Endothelial cell of umbilical vein (primary cell): ENCODE measurements at regions not wholly inside any gene's neighbourhood (a gene's known extent, or its start where the extent isn't known, plus 50 kb on each side); places are given as distances from the start of the nearest gene placed in this dataset.

Experiments used
- EZH2 ChIP-seq: IDR thresholded peaks from 2 replicates; pipeline ENCODE4 v1.6.1; 2012; ENCODE audit warnings: borderline replicate concordance, low read depth, mild to moderate bottlenecking, moderate library complexity, low read length, inconsistent platforms; ENCODE audit not compliant: severe bottlenecking
- FOS ChIP-seq: IDR thresholded peaks from 2 replicates; pipeline ENCODE4 v1.6.1; 2011; ENCODE audit warnings: mild to moderate bottlenecking, low read length, moderate library complexity, borderline replicate concordance; ENCODE audit not compliant: insufficient read depth
- GATA2 ChIP-seq: IDR thresholded peaks from 2 replicates; pipeline ENCODE4 v1.7.0; 2011; ENCODE audit warnings: low read depth, mild to moderate bottlenecking, moderate library complexity, mixed read lengths, low read length; ENCODE audit not compliant: insufficient read length, insufficient read depth
- JUN ChIP-seq: IDR thresholded peaks from 2 replicates; pipeline ENCODE4 v1.6.1; 2011; ENCODE audit warnings: borderline replicate concordance, low read depth; ENCODE audit not compliant: insufficient read length, insufficient read depth
- MYC ChIP-seq: IDR thresholded peaks from one replicate; pipeline ENCODE4 v1.6.1; 2011; ENCODE audit warnings: mild to moderate bottlenecking, low read depth, low read length
- POLR2A ChIP-seq: IDR thresholded peaks from 2 replicates; pipeline ENCODE4 v1.6.1; 2012; ENCODE audit warnings: low read depth, mild to moderate bottlenecking, control low read depth, low read length
- POLR2AphosphoS5 ChIP-seq: IDR thresholded peaks from 2 replicates; pipeline ENCODE4 v1.6.1; 2012; ENCODE audit warnings: low read depth, mild to moderate bottlenecking, control low read depth, low read length, moderate library complexity; ENCODE audit not compliant: insufficient read depth
- TF ChIP-seq, protein P1 (sequence below), 2 donors: IDR thresholded peaks; 1 replicate in 1 of 2; 2 replicates in 1 of 2; pipeline ENCODE4 v1.5.1; 2011; ENCODE audit warnings: low read length in 2 of 2, mild to moderate bottlenecking in 2 of 2, moderate library complexity in 2 of 2, control low read depth in 1 of 2, inconsistent platforms in 1 of 2, low read depth in 1 of 2; ENCODE audit not compliant: insufficient read depth in 1 of 2; ENCODE audit errors: extremely low read depth in 1 of 2

DNA sequence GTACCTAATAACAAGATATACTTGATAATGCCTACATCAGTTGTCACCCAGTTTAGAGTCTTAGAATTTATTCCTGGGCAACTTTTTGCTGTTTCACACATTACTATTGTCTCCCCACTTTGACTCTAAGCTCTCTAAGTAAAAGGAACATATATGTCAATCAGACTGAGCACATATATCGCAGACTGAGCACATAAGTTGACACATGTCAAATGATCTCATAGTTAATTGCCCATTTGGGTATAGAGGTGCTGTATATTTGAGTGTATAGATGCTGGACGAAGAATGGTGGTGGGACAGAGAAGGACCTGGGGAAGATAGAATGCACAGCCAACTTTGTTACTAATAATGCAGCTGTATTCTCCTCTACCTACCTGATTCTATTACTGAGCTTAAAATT, 746.0 kb upstream of the CDH2 start:
- TF ChIP-seq MYC (no peak), POLR2AphosphoS5 (no peak), POLR2A (no peak), FOS (no peak), EZH2 (no peak), GATA2 (no peak), JUN (no peak)
- TF ChIP-seq, protein P1, sequence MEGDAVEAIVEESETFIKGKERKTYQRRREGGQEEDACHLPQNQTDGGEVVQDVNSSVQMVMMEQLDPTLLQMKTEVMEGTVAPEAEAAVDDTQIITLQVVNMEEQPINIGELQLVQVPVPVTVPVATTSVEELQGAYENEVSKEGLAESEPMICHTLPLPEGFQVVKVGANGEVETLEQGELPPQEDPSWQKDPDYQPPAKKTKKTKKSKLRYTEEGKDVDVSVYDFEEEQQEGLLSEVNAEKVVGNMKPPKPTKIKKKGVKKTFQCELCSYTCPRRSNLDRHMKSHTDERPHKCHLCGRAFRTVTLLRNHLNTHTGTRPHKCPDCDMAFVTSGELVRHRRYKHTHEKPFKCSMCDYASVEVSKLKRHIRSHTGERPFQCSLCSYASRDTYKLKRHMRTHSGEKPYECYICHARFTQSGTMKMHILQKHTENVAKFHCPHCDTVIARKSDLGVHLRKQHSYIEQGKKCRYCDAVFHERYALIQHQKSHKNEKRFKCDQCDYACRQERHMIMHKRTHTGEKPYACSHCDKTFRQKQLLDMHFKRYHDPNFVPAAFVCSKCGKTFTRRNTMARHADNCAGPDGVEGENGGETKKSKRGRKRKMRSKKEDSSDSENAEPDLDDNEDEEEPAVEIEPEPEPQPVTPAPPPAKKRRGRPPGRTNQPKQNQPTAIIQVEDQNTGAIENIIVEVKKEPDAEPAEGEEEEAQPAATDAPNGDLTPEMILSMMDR (IDR thresholded peaks at IDR 0.05; ENCODE audit: extremely low read depth in 1 of 2, insufficient read depth in 1 of 2, low read depth in 1 of 2, low read length in 2 of 2) = no peak
